ENCODE measurements at regions not wholly inside any gene's neighbourhood (a gene's known extent, or its start where the extent isn't known, plus 50 kb on each side); places are given as distances from the start of the nearest gene placed in this dataset.

GRCh38 chr9:92234514-92234913, 59.0 kb downstream of the IARS1 start:
- TF ChIP-seq CTCF (IDR thresholded peaks at IDR 0.05) (no peak), EP300 (IDR thresholded peaks at IDR 0.05) (no peak), POLR2AphosphoS5 (IDR thresholded peaks at IDR 0.05) (no peak)
